Vagina (tissue), 2 donors: ENCODE measurements at regions not wholly inside any gene's neighbourhood (a gene's known extent, or its start where the extent isn't known, plus 50 kb on each side); places are given as distances from the start of the nearest gene placed in this dataset.

Experiments
- CTCF ChIP-seq, 3 experiments: fragments of 450-650 bp in 2 of 3; fragments of 200-600 bp in 1 of 3; sonication (generic) in 1 of 3; IDR thresholded peaks; one replicate each; pipeline ENCODE4 v1.5.1; 2017 to 2019; ENCODE audit warnings: antibody characterized with exemption in 3 of 3, mild to moderate bottlenecking in 2 of 3, moderate library complexity in 2 of 3
- POLR2AphosphoS5 ChIP-seq, 2 donors: sonication (generic); formaldehyde crosslinking; IDR thresholded peaks; one replicate each; pipeline ENCODE4 v1.9.0; 2017; ENCODE audit warnings: antibody characterized with exemption in 2 of 2, mild to moderate bottlenecking in 2 of 2, low read depth in 1 of 2; ENCODE audit not compliant: insufficient read depth in 1 of 2

- TF ChIP-seq CTCF (IDR thresholded peaks at IDR 0.05) (no peak), POLR2AphosphoS5 (IDR thresholded peaks at IDR 0.05; ENCODE audit: insufficient read depth in 1 of 2, low read depth in 1 of 2) (no peak)
These were observed 217.2 kb upstream of the PKDCC start for GRCh38 chr2:41830600-41830999.
